ENCODE measurements at regions not wholly inside any gene's neighbourhood (a gene's known extent, or its start where the extent isn't known, plus 50 kb on each side); places are given as distances from the start of the nearest gene placed in this dataset.

- POLR2A ChIA-PET, result no interaction called here
Measured at GRCh38 chr1:193607787-193608186, 421.4 kb upstream of the B3GALT2 start.

GRCh38 chr1:193606035-193606434, 419.6 kb upstream of the B3GALT2 start:
- DNase-seq (ENCODE audit: extremely low spot score), result no peak
- no peak for TF ChIP-seq CTCF (IDR thresholded peaks at IDR 0.05; ENCODE audit: control extremely low read depth, extremely low read depth, low read depth, missing control alignments)
- ChIA-PET POLR2A (no interaction called here), CTCF (interaction anchor here (1.4 kb wide), 1 partner anchor 16 kb away, joined by 4 read pairs; no protein-coding TSS in a partner anchor)

More at GRCh38 chr1:193607787-193608186, 421.4 kb upstream of the B3GALT2 start:
- TF ChIP-seq CTCF (IDR thresholded peaks at IDR 0.05; ENCODE audit: control extremely low read depth, extremely low read depth, low read depth, missing control alignments), result no peak
- no peak for DNase-seq (ENCODE audit: extremely low spot score)
- CTCF ChIA-PET, result interaction anchor here (0.9 kb wide), 1 partner anchor 13 kb away, joined by 3 read pairs; no protein-coding TSS in a partner anchor

- TF ChIP-seq CTCF (IDR thresholded peaks at IDR 0.05; ENCODE audit: control extremely low read depth, extremely low read depth, low read depth, missing control alignments), result no peak
Measured at GRCh38 chr1:193602705-193603104, 416.3 kb upstream of the B3GALT2 start.

GRCh38 chr1:193593147-193593885, 406.9 kb upstream of the B3GALT2 start:
- CTCF ChIA-PET, result no interaction called here
- TF ChIP-seq CTCF (IDR thresholded peaks at IDR 0.05; ENCODE audit: control extremely low read depth, extremely low read depth, low read depth, missing control alignments), result no peak
- POLR2A ChIA-PET, result no interaction called here
- no peak for DNase-seq (ENCODE audit: extremely low spot score)

More at GRCh38 chr1:193602705-193603104, 416.3 kb upstream of the B3GALT2 start:
- CTCF ChIA-PET, result no interaction called here
- DNase-seq (ENCODE audit: extremely low spot score), result no peak
- POLR2A ChIA-PET, result no interaction called here

- no peak for TF ChIP-seq CTCF (IDR thresholded peaks at IDR 0.05; ENCODE audit: control extremely low read depth, extremely low read depth, low read depth, missing control alignments)
- POLR2A ChIA-PET, result no interaction called here
- no peak for DNase-seq (ENCODE audit: extremely low spot score)
- CTCF ChIA-PET, result no interaction called here
Measured at GRCh38 chr1:193592317-193592716, 405.9 kb upstream of the B3GALT2 start.

- ChIA-PET POLR2A (no interaction called here), CTCF (interaction anchor here (1.1 to 1.4 kb wide), 3 partner anchors 10 to 783 kb away, joined by 3 read pairs; no protein-coding TSS in a partner anchor)
- DNase-seq (ENCODE audit: extremely low spot score), result no peak
- TF ChIP-seq CTCF (IDR thresholded peaks at IDR 0.05; ENCODE audit: control extremely low read depth, extremely low read depth, low read depth, missing control alignments), result no peak
Measured at GRCh38 chr1:193590102-193590501, 403.7 kb upstream of the B3GALT2 start.

All from GM10248 (cell line).